Coronary artery (tissue), 2 donors: ENCODE measurements at regions not wholly inside any gene's neighbourhood (a gene's known extent, or its start where the extent isn't known, plus 50 kb on each side); places are given as distances from the start of the nearest gene placed in this dataset.
"Not testable (repeated sequence)": the region's sequence is repeated elsewhere in the genome, so short reads cannot be mapped to it uniquely, and the experiment has no call there.

Experiments used
- DNase-seq: peaks from one replicate; pipeline ENCODE4 v3.0.0-alpha.2; 2017; ENCODE audit warnings: low spot score
- H3K27ac ChIP-seq, 2 donors: fragments of 200-600 bp; sonication (generic); one replicate each; pipeline ENCODE4 v1.5.1; 2016 to 2019
- H3K4me3 ChIP-seq: fragments of 200-600 bp; sonication (generic); 2 replicates; pipeline ENCODE4 v1.5.1; 2016; ENCODE audit warnings: mild to moderate bottlenecking, moderate library complexity
- CTCF ChIP-seq: fragments of 200-600 bp; sonication (generic); IDR thresholded peaks from one replicate; pipeline ENCODE4 v1.5.1; 2019; ENCODE audit warnings: antibody characterized with exemption

- no peak overlapping the region for H3K4me3 ChIP-seq
- no peak overlapping the region for H3K27ac ChIP-seq
- no peak for TF ChIP-seq CTCF
- DNase-seq = no peak
Measured at GRCh38 chr21:9758141-9758540, 763.2 kb upstream of the TPTE start.

- DNase-seq = no peak
- TF ChIP-seq CTCF = no peak
- no peak overlapping the region for H3K27ac ChIP-seq
- no peak overlapping the region for H3K4me3 ChIP-seq
Measured at GRCh38 chr21:9758888-9759287, 762.5 kb upstream of the TPTE start.

GRCh38 chr21:9759972-9760371, 761.4 kb upstream of the TPTE start:
- DNase-seq = no peak
- no peak for TF ChIP-seq CTCF
- Histone ChIP-seq H3K4me3 (no peak overlapping the region), H3K27ac (no peak overlapping the region)

GRCh38 chr21:9760398-9761074, 760.8 kb upstream of the TPTE start:
- DNase-seq = no peak
- no peak overlapping the region for H3K27ac ChIP-seq
- no peak for TF ChIP-seq CTCF
- no peak overlapping the region for H3K4me3 ChIP-seq

GRCh38 chr21:9763306-9763705, 758.1 kb upstream of the TPTE start:
- TF ChIP-seq CTCF = no peak
- Histone ChIP-seq H3K4me3 (no peak overlapping the region), H3K27ac (no peak overlapping the region)
- no peak for DNase-seq

GRCh38 chr21:9763807-9764206, 757.6 kb upstream of the TPTE start:
- no peak for TF ChIP-seq CTCF

GRCh38 chr21:9764294-9764693, 757.1 kb upstream of the TPTE start:
- DNase-seq, H3K4me3 ChIP-seq, H3K27ac ChIP-seq: not testable (repeated sequence)

More at GRCh38 chr21:9763807-9764206, 757.6 kb upstream of the TPTE start:
- Histone ChIP-seq H3K27ac (no peak overlapping the region), H3K4me3 (no peak overlapping the region)
- no peak for DNase-seq

GRCh38 chr21:9765538-9765937, 755.8 kb upstream of the TPTE start:
- not testable (repeated sequence) for H3K4me3 ChIP-seq, DNase-seq, H3K27ac ChIP-seq

- not testable (repeated sequence) for H3K4me3 ChIP-seq, H3K27ac ChIP-seq, DNase-seq
Measured at GRCh38 chr21:9766890-9767591, 754.3 kb upstream of the TPTE start.
